ENCODE measurements at regions not wholly inside any gene's neighbourhood (a gene's known extent, or its start where the extent isn't known, plus 50 kb on each side); places are given as distances from the start of the nearest gene placed in this dataset.

DNA sequence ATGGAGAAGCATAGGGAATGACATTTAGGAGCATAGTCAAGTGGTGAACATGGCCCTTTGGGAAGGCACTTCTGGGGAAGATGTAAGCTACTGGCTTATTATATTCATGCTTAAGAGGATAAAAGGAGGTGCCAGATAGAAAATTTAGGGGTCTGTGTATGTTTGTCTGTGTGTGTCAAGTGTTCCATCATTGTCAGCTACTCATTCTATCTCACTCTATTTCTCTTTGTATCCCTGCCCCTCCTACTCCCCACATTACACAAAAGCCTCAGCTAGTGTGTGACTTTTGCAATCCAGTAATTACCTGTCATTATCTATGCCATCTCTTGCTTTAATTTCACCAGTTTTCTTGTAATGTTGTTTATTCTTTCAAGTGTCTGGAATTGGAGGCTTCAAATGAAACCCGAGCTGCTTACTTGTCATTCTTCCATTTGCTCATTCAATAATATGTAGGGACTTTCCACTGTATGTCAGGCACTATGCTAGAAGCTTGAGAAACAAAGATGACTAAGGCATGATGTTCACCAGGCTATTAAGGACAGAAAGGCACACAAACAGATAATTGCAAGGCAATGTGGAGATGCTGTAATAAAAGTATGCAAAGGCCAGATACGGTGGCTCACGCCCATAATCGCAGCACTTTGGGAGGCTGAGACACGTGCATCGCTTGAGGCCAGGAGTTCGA is 229.8 kb upstream of the TEX13C start:
- no peak for ATAC-seq

DNA sequence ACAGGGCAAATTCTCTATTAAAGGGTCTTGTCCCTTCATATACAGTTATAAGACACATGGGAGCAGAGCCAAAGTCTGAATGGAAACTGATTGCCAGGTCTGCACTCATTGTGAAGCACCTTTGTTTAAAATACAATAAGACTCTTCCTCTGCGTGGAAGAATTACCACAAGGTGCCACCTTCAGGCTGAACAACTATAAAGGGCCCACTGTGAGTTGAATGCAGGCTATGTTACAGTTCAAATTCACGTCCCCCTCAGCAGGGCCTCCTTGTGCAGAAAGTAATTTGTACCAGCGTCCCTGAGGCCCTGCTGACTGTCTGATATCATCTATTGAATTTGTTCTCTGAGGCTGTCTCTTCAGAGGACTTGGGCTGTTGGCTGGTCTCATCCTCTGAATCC is 225.8 kb upstream of the TEX13C start:
- TF ChIP-seq ZFP3 (CRISPR knock-in tag; IDR thresholded peaks at IDR 0.05) = no peak
- TF ChIP-seq OSR1 (CRISPR knock-in tag; IDR thresholded peaks at IDR 0.05) = no peak
- TF ChIP-seq, protein P1, sequence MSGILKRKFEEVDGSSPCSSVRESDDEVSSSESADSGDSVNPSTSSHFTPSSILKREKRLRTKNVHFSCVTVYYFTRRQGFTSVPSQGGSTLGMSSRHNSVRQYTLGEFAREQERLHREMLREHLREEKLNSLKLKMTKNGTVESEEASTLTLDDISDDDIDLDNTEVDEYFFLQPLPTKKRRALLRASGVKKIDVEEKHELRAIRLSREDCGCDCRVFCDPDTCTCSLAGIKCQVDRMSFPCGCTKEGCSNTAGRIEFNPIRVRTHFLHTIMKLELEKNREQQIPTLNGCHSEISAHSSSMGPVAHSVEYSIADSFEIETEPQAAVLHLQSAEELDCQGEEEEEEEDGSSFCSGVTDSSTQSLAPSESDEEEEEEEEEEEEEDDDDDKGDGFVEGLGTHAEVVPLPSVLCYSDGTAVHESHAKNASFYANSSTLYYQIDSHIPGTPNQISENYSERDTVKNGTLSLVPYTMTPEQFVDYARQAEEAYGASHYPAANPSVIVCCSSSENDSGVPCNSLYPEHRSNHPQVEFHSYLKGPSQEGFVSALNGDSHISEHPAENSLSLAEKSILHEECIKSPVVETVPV (CRISPR knock-in tag; IDR thresholded peaks at IDR 0.05) = no peak
- TF ChIP-seq, protein P2, sequence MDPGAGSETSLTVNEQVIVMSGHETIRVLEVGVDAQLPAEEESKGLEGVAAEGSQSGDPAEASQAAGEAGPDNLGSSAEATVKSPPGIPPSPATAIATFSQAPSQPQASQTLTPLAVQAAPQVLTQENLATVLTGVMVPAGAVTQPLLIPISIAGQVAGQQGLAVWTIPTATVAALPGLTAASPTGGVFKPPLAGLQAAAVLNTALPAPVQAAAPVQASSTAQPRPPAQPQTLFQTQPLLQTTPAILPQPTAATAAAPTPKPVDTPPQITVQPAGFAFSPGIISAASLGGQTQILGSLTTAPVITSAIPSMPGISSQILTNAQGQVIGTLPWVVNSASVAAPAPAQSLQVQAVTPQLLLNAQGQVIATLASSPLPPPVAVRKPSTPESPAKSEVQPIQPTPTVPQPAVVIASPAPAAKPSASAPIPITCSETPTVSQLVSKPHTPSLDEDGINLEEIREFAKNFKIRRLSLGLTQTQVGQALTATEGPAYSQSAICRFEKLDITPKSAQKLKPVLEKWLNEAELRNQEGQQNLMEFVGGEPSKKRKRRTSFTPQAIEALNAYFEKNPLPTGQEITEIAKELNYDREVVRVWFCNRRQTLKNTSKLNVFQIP (CRISPR knock-in tag; IDR thresholded peaks at IDR 0.05; ENCODE audit: borderline replicate concordance, low read depth) = no peak
- no peak for TF ChIP-seq ZFP30 (CRISPR knock-in tag; IDR thresholded peaks at IDR 0.05)
- no peak for TF ChIP-seq ZNF70 (CRISPR knock-in tag; IDR thresholded peaks at IDR 0.05)
- no peak for TF ChIP-seq ZNF565 (CRISPR knock-in tag; conservative IDR thresholded peaks at IDR 0.05; ENCODE audit: low read depth)
- TF ChIP-seq, protein P3, sequence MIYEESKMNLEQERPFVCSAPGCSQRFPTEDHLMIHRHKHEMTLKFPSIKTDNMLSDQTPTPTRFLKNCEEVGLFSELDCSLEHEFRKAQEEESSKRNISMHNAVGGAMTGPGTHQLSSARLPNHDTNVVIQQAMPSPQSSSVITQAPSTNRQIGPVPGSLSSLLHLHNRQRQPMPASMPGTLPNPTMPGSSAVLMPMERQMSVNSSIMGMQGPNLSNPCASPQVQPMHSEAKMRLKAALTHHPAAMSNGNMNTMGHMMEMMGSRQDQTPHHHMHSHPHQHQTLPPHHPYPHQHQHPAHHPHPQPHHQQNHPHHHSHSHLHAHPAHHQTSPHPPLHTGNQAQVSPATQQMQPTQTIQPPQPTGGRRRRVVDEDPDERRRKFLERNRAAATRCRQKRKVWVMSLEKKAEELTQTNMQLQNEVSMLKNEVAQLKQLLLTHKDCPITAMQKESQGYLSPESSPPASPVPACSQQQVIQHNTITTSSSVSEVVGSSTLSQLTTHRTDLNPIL (CRISPR knock-in tag; IDR thresholded peaks at IDR 0.05; ENCODE audit: low read depth) = no peak
- no peak for TF ChIP-seq TCF4 (CRISPR knock-in tag; IDR thresholded peaks at IDR 0.05; ENCODE audit: borderline replicate concordance)
- TF ChIP-seq, protein P4, sequence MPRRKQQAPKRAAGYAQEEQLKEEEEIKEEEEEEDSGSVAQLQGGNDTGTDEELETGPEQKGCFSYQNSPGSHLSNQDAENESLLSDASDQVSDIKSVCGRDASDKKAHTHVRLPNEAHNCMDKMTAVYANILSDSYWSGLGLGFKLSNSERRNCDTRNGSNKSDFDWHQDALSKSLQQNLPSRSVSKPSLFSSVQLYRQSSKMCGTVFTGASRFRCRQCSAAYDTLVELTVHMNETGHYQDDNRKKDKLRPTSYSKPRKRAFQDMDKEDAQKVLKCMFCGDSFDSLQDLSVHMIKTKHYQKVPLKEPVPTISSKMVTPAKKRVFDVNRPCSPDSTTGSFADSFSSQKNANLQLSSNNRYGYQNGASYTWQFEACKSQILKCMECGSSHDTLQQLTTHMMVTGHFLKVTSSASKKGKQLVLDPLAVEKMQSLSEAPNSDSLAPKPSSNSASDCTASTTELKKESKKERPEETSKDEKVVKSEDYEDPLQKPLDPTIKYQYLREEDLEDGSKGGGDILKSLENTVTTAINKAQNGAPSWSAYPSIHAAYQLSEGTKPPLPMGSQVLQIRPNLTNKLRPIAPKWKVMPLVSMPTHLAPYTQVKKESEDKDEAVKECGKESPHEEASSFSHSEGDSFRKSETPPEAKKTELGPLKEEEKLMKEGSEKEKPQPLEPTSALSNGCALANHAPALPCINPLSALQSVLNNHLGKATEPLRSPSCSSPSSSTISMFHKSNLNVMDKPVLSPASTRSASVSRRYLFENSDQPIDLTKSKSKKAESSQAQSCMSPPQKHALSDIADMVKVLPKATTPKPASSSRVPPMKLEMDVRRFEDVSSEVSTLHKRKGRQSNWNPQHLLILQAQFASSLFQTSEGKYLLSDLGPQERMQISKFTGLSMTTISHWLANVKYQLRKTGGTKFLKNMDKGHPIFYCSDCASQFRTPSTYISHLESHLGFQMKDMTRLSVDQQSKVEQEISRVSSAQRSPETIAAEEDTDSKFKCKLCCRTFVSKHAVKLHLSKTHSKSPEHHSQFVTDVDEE (CRISPR knock-in tag; IDR thresholded peaks at IDR 0.05) = no peak
- TF ChIP-seq, protein P5, sequence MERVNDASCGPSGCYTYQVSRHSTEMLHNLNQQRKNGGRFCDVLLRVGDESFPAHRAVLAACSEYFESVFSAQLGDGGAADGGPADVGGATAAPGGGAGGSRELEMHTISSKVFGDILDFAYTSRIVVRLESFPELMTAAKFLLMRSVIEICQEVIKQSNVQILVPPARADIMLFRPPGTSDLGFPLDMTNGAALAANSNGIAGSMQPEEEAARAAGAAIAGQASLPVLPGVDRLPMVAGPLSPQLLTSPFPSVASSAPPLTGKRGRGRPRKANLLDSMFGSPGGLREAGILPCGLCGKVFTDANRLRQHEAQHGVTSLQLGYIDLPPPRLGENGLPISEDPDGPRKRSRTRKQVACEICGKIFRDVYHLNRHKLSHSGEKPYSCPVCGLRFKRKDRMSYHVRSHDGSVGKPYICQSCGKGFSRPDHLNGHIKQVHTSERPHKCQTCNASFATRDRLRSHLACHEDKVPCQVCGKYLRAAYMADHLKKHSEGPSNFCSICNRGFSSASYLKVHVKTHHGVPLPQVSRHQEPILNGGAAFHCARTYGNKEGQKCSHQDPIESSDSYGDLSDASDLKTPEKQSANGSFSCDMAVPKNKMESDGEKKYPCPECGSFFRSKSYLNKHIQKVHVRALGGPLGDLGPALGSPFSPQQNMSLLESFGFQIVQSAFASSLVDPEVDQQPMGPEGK (CRISPR knock-in tag; IDR thresholded peaks at IDR 0.05; ENCODE audit: borderline replicate concordance) = no peak
- TF ChIP-seq BACH2 (CRISPR knock-in tag; IDR thresholded peaks at IDR 0.05; ENCODE audit: borderline replicate concordance) = no peak
- TF ChIP-seq PPARA (CRISPR knock-in tag; IDR thresholded peaks at IDR 0.05; ENCODE audit: borderline replicate concordance) = no peak
- no peak for TF ChIP-seq SNAI2 (CRISPR knock-in tag; IDR thresholded peaks at IDR 0.05)
- ATAC-seq = no peak

More for the DNA sequence above, 229.8 kb upstream of the TEX13C start:
- TF ChIP-seq ESRRG (CRISPR knock-in tag; IDR thresholded peaks at IDR 0.05) (no peak), ZNF8 (CRISPR knock-in tag; IDR thresholded peaks at IDR 0.05) (no peak), SNAI2 (CRISPR knock-in tag; IDR thresholded peaks at IDR 0.05) (no peak), CSDC2 (CRISPR knock-in tag; IDR thresholded peaks at IDR 0.05) (no peak), ZFP30 (CRISPR knock-in tag; IDR thresholded peaks at IDR 0.05) (no peak), ZNF565 (CRISPR knock-in tag; conservative IDR thresholded peaks at IDR 0.05; ENCODE audit: low read depth) (no peak)
- TF ChIP-seq, protein P2 (CRISPR knock-in tag; IDR thresholded peaks at IDR 0.05; ENCODE audit: borderline replicate concordance, low read depth) = no peak
- TF ChIP-seq, protein P4 (CRISPR knock-in tag; IDR thresholded peaks at IDR 0.05) = no peak

All from SK-N-SH treated with all-trans-retinoic acid at 6 μM for 48 hours (cell line).